ENCODE measurements at regions not wholly inside any gene's neighbourhood (a gene's known extent, or its start where the extent isn't known, plus 50 kb on each side); places are given as distances from the start of the nearest gene placed in this dataset.

DNA sequence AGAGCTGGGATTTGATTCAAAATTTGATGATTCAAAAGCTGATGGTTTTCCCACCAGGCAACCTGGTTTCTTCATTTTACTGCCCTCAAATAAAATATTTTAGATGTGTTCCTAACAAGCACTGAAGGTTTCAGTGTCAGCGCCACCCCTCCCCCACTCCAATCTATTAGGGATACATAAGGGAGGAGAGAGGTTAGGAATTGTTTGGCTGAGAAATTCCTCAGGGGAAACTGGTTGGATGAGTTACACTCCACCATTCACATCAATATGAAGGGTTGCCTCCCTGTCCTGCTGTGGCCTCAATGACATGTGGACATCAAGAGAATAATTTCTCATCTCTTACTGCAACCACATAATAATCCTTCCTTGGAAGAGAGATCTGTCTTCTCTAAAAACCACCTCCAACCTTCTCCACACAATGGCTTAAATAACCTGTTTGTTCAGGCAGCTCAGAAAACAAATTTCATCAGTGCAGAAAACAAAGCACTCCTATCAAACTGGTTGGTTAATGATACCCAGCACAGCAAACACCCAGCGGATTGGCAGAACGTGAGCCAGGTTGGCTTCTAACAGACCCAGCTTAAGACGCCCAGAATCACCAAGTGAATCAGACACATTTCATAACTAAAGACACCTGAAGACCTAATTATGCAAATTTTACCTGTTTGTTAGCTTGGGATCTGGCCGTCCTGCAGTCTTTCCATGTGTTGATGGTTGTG lies 136.0 kb upstream of the SGK1 start:
- DNase-seq (ENCODE audit: low spot score): no peak

- DNase-seq (ENCODE audit: low spot score): no peak
These were observed 135.0 kb upstream of the SGK1 start for GRCh38 chr6:134452906-134453305.

DNA sequence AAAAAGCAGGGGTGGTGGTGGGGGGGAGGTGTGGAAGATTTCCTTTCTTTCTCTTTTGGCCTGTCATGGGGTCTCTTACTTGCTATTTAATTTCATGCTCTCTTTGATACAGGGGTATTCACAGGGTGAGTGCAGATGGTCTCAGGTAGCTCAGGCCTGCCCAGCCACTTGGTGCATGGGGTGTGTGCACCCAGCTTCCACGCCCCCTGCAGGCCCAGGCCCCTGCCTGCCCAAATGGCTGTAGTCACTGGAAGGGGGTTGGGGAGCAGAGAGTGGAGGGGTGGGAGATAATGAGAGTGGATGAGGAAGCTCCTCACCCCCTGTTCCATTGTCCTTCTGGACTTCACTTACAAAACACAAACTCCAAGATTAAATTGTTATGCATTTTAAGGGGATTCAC lies 133.6 kb upstream of the SGK1 start:
- DNase-seq (ENCODE audit: low spot score): no peak

- no peak for DNase-seq (ENCODE audit: low spot score)
These were observed 131.9 kb upstream of the SGK1 start for GRCh38 chr6:134449781-134450180.

DNA sequence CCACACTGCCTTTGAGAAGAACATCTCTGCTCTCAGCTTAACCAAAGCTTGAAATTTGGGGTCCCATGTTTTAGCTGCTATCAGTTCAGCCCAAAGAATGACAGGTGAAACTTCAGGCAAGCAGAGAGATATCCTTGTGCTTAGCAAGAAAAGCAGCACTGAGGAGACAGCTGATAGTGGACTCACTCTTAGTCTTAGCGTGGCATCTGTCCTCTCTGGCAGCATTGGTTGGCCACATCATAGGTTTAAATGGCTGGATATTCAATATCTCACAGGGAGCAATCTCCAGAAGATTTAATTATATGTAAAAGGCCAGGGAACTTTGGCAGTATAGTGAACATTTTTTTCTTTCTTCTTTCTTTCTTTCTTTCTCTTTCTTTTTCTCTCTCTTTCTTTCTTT lies 131.1 kb upstream of the SGK1 start:
- DNase-seq (ENCODE audit: low spot score): no peak

DNA sequence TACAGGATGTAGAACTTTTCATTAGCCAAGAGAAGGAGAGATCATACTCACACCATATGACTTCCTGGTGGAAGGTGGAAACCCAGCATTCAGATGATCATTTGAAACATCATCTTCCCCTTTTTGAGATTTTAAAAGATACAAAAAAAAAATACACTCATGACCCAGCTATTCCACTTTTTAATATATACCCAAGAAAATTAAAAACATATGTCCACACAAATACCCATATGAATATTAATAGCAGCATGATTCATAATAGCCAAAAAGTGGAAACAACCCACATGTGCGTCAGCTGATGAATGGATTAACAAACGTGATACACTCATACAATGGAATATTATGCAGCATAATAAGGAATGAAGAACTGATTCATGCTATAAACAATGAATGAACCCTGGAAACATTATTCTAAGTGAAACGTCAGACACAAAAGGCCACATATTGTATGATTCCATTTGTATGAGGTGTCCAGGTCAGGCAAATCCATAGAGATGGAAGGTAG lies 130.0 kb upstream of the SGK1 start:
- peak; percentile 18 for DNase-seq (ENCODE audit: low spot score)

- no peak for DNase-seq (ENCODE audit: low spot score)
These were observed 129.5 kb upstream of the SGK1 start for GRCh38 chr6:134447423-134447822.

DNA sequence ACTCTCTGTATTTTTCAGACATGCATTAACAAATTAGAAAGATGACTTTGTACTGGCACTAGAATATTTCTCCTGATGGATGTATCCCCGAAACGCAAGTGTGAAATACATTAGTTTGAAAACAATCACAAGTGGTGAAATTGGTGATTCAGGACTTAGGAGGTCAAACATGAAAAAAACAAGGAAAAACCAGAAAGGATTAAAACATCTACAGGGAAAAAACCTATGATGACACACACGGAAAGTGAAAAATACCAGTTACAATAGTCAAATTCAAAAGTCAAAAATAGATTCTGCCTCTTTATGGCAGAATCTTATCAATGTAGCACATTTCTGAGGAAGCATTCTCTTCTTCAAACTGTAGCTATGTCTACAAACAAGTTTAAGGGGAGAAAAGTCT lies 129.0 kb upstream of the SGK1 start:
- no peak for DNase-seq (ENCODE audit: low spot score)

GRCh38 chr6:134446218-134446848 lies 128.4 kb upstream of the SGK1 start:
- peak; percentile 21 for DNase-seq (ENCODE audit: low spot score)

- no peak for DNase-seq (ENCODE audit: low spot score)
These were observed 125.1 kb upstream of the SGK1 start for GRCh38 chr6:134443009-134443408.

- DNase-seq (ENCODE audit: low spot score): no peak
These were observed 124.2 kb upstream of the SGK1 start for GRCh38 chr6:134442073-134442472.

DNA sequence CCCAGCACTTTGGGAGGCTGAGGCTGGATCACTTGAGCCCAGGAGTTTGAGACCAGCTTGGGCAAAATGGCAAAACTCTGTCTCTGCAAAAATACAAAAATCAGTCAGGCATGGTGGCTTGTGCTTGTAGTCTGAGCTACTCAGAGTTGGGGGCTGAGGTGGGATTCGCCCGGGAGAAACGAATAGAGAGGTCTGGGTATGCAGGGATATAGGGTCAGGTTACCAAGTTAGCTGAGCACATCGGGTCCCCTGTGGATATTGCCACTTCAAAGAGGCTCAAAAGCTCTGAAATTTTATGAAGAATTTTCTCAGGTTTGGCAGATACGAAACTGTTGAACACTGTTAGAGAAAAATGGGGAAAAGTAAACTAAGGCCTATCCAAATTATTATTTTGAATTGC lies 120.9 kb upstream of the SGK1 start:
- DNase-seq (ENCODE audit: low spot score): no peak

GRCh38 chr6:134437376-134437775 lies 119.5 kb upstream of the SGK1 start:
- DNase-seq (ENCODE audit: low spot score): no peak

DNA sequence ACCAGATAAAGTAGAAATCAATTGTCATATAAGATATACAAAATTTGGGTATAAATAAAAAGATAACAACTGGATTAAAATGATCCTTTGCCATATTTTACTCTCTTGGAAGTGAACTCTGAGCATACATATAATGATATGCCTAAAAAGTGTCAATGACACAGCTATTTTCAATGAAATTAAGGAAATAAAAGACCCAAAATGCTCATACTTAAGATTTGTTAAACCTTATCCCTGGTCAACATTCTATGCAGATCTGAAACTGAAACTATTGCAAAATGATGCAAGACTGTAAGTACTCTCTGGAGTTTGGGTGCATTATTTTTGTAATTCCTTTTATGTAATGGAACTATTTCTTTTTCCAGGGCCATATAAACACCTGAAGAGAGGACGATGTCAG lies 119.0 kb upstream of the SGK1 start:
- DNase-seq (ENCODE audit: low spot score): no peak

DNA sequence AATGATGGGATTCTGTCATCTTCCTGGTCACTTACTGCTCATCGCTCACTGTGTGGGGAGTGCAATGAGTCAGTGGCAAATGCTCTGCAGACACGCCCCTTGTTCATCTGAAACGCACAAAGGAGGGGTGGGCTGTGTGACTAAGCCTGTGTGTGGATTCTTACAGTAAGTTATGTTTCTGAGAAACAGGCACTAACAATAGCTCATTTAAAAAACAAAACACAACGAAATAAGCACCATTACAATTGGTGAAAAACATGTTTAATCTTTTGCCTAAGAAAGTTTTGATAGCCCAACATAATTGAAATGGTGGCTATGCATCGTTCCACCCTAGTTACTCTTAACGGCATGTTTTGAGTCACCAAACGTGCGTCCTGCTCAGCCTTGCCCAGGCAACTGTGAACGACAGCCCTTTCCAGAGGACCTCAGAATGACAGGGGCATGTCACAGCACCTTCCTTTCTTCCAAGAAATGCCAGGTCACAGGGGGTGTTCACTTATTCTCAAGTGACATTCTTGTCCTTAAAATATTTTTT lies 118.4 kb upstream of the SGK1 start:
- DNase-seq (ENCODE audit: low spot score): peak; percentile 81

DNA sequence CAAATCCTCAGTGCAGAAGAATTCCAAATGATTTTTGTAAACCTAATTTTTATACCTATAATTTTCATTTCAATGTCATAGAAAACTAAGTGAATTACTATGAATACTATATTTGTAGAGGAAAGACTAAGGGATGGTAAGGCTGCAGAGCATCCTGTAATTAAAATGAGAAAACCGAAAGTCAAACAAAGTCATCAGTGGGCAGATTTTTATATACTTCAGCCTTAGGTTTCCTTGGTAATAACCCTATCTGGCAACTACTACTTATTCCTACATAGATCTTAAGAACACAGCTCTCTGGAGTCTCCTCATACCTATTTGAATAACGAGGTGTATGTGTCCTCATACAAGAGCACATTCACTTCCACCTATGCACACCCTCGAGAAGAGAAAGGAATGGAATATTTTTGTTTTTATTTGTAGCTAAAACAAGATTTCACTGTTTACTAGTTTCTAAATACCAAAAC lies 117.9 kb upstream of the SGK1 start:
- no peak for DNase-seq (ENCODE audit: low spot score)

DNA sequence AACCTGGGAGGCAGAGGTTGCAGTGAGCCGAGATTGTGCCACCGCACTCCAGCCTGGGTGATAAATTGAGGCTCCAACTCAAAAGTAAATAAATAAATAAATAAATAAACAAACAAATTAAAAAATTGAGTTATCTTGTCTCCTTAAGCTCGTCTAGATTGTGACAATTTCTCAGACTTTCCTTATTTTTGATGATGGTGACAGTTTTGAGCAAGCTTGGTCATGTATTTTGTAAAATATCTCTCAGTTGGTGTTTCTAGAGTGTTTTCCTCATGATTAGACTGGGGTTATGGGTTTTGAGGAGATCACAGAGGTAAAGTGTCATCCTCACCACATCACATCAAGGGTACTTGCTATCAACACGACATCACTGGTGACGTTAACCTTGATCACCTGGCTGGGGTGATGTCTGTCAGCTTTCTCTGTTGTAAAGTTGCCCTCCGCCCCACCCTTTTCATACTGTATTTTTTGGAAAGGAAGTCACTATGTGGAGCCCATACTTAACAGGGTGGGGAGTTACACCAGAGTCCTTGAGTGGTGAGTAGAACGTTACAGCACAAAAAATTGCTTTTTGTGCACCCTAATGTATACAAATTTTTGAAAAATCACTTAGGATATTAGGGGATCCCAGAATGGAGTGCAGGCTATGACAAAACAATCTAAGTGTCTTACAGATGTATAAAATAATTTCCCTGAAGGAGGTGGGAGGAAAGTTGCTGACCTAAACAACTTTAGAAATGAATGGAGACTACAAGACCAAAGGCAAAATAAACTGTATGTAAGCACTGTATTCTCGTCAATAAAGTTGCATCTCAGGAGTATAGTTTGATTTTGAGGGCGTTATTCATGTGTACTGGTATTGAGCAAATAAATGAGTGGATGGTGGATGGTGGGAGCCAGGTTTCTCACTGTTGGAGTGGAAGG lies 116.4 kb upstream of the SGK1 start:
- no peak for DNase-seq (ENCODE audit: low spot score)

DNA sequence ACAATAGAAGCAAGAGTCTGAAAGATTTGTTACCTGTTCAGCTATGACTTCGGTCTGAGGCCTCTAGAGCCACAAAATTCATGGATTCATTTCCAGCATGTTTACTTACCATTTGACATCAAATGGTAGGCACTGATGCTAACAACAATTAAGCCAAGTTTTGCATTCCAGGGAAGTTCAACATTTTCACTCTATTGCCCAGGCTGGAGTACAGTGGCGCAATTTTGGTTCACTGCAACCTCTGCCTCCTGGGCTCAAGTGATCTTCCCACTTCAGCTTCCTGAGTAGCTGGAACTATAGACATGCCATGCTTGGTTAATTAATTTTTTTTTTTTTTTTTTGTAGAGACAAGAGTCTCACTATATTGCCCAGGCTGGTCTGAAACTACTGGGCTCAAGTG lies 114.1 kb upstream of the SGK1 start:
- no peak for DNase-seq (ENCODE audit: low spot score)

DNA sequence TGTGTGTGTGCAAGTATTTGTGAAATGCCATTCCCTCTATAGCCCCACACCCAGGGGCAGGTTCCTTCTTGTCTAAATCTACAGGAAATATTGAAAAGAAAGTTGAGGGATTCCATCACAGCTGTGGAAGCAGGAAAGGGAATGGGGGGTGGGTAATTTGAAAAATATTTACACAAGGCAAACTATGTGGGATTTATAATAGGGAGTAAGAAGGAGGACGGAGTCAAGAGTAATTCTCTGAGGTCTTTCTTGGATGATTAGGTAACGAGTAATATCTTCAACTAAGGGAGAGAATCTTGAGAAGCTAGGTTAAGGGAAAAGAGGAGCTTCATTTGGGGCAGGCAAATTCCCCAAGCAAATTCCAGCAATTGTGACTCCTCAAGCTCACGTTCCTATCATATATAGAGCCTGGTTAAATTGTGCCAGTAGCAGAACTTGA lies 113.5 kb upstream of the SGK1 start:
- no peak for DNase-seq (ENCODE audit: low spot score)

DNA sequence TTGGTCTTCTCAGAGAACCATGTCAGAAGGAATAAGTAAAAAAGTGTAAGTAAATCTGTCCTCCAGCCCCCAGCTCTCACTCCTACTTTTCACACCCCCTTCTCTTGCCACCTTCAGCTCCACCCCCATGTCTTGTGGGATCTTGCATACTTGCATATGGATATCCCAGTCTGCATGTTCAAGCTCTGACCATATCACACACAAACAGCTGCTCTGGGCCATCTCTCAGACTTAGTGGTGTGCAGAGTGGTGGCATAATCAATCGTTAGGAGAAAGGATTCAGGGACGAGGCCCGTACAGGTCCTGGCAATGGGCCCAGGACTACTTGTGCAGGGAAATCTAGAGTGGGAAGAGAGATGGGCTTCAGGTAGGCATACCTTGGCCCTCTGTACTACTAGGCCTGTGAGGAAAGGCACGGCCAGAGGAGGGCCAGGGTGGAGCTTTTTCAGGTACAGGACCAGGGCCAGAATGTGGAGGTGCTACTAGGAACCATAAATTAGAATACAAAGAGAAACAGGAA lies 112.0 kb upstream of the SGK1 start:
- no peak for DNase-seq (ENCODE audit: low spot score)

DNA sequence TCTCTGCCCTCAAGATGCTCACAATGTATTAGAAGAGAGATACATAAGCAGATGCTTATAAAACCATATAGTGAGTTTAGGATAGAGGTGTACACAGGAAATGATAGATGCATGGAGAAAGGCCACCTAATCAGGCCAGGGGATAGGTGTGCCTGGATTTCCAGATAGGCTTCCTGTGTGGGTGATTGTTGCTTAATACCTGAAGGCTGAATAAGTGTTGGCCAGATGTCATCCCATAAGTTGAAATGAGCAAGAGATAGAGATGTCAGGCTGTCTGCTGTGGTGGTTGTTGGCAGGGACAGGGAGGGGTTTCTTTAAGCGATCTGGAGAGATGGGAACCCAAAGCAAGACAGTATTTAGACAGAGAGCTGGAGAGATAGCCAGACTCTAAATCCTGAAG lies 109.8 kb upstream of the SGK1 start:
- no peak for DNase-seq (ENCODE audit: low spot score)

GRCh38 chr6:134426623-134427022 lies 108.7 kb upstream of the SGK1 start:
- DNase-seq (ENCODE audit: low spot score): no peak

All from AG08396 (cell line).